ENCODE measurements at regions not wholly inside any gene's neighbourhood (a gene's known extent, or its start where the extent isn't known, plus 50 kb on each side); places are given as distances from the start of the nearest gene placed in this dataset.

- TF ChIP-seq CTCF (IDR thresholded peaks at IDR 0.05; ENCODE audit: low read length) = no peak
- no peak for TF ChIP-seq EZH2 (IDR thresholded peaks at IDR 0.05; ENCODE audit: borderline replicate concordance, low read length)
Measured at GRCh38 chr5:71895546-71895945, 176.5 kb downstream of the CARTPT start.

All from OCI-LY1 (cell line).